Loucy (cell line): ENCODE measurements at regions not wholly inside any gene's neighbourhood (a gene's known extent, or its start where the extent isn't known, plus 50 kb on each side); places are given as distances from the start of the nearest gene placed in this dataset.
A peak's percentile ranks its signal among the peaks of the same experiment; 100 is the strongest.

Experiments
- H2AFZ ChIP-seq: fragments of 200-600 bp; sonication (generic); 2 replicates; pipeline ENCODE4 v1.6.0; 2016; ENCODE audit warnings: antibody characterized with exemption, mild to moderate bottlenecking, low read length, moderate library complexity
- H3F3A ChIP-seq: fragments of 200-600 bp; 2 replicates; pipeline ENCODE4 v1.6.0; 2016; ENCODE audit warnings: antibody characterized with exemption, low read depth, mild to moderate bottlenecking
- H3K27me3 ChIP-seq: fragments of 200-600 bp; sonication (generic); 2 replicates; pipeline ENCODE4 v1.6.1; 2014; ENCODE audit warnings: low read length, mild to moderate bottlenecking; ENCODE audit not compliant: insufficient read depth, poor library complexity, severe bottlenecking
- H3K36me3 ChIP-seq: fragments of 200-600 bp; sonication (generic); 2 replicates; pipeline ENCODE4 v1.6.1; 2016; ENCODE audit warnings: low read length; ENCODE audit not compliant: insufficient read depth
- H3K4me1 ChIP-seq: fragments of 200-600 bp; sonication (generic); 2 replicates; pipeline ENCODE4 v1.5.1; 2014; ENCODE audit warnings: low read length, mild to moderate bottlenecking; ENCODE audit not compliant: insufficient read depth, poor library complexity, severe bottlenecking
- H3K4me2 ChIP-seq: fragments of 200-600 bp; sonication (generic); 2 replicates; pipeline ENCODE4 v1.6.0; 2014; ENCODE audit warnings: antibody characterized with exemption, low read length, low read depth, mild to moderate bottlenecking; ENCODE audit not compliant: poor library complexity, severe bottlenecking
- H3K4me3 ChIP-seq: fragments of 200-600 bp; sonication (generic); 2 replicates; pipeline ENCODE4 v1.5.1; 2014; ENCODE audit warnings: low read length, mild to moderate bottlenecking, mixed read lengths; ENCODE audit not compliant: poor library complexity, severe bottlenecking
- H3K79me2 ChIP-seq: fragments of 200-600 bp; sonication (generic); 2 replicates; pipeline ENCODE4 v1.6.1; 2014; ENCODE audit warnings: low read length; ENCODE audit not compliant: insufficient read depth
- H3K9ac ChIP-seq: fragments of 200-600 bp; sonication (generic); 2 replicates; pipeline ENCODE4 v1.6.0; 2014; ENCODE audit warnings: mild to moderate bottlenecking, low read depth, low read length, moderate library complexity; ENCODE audit not compliant: poor library complexity, severe bottlenecking
- H3K9me2 ChIP-seq: fragments of 200-600 bp; sonication (generic); replicated peaks from 2 replicates; pipeline ENCODE4 v1.6.1; 2016; ENCODE audit warnings: low read depth, low read length, mixed read lengths
- H3K9me3 ChIP-seq: fragments of 200-600 bp; sonication (generic); 2 replicates; pipeline ENCODE4 v1.6.1; 2014; ENCODE audit warnings: mild to moderate bottlenecking, antibody characterized with exemption, low read length, low read depth; ENCODE audit not compliant: insufficient read depth
- H4K20me1 ChIP-seq: fragments of 200-600 bp; sonication (generic); 2 replicates; pipeline ENCODE4 v1.6.0; 2014; ENCODE audit warnings: antibody characterized with exemption, low read length, mild to moderate bottlenecking; ENCODE audit not compliant: insufficient read depth, poor library complexity, severe bottlenecking
- EZH2phosphoT487 ChIP-seq: fragments of 200-600 bp; IDR thresholded peaks from 2 replicates; pipeline ENCODE4 v1.6.1; 2018; ENCODE audit warnings: antibody characterized with exemption, mild to moderate bottlenecking, moderate library complexity, borderline replicate concordance
- TF ChIP-seq, protein P1 (sequence below): fragments of 200-600 bp; sonication (generic); conservative IDR thresholded peaks from 2 replicates; pipeline ENCODE4 v1.5.1; 2014; ENCODE audit warnings: mild to moderate bottlenecking, antibody characterized with exemption, low read length

GRCh38 chr6:53432318-53433161 lies 83.8 kb upstream of the ELOVL5 start:
- no peaks in the 10 kb centered on the region for H4K20me1 ChIP-seq
- TF ChIP-seq, protein P1, sequence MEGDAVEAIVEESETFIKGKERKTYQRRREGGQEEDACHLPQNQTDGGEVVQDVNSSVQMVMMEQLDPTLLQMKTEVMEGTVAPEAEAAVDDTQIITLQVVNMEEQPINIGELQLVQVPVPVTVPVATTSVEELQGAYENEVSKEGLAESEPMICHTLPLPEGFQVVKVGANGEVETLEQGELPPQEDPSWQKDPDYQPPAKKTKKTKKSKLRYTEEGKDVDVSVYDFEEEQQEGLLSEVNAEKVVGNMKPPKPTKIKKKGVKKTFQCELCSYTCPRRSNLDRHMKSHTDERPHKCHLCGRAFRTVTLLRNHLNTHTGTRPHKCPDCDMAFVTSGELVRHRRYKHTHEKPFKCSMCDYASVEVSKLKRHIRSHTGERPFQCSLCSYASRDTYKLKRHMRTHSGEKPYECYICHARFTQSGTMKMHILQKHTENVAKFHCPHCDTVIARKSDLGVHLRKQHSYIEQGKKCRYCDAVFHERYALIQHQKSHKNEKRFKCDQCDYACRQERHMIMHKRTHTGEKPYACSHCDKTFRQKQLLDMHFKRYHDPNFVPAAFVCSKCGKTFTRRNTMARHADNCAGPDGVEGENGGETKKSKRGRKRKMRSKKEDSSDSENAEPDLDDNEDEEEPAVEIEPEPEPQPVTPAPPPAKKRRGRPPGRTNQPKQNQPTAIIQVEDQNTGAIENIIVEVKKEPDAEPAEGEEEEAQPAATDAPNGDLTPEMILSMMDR = no peak
- no peak for TF ChIP-seq EZH2phosphoT487
- no peaks in the 10 kb centered on the region for H3K79me2 ChIP-seq
- H2AFZ ChIP-seq = no peak overlapping the region
- H3K4me2 ChIP-seq = no peak overlapping the region
- no peaks in the 10 kb centered on the region for H3K27me3 ChIP-seq
- peaks cover 12% of the 10 kb centered on the region for H3K4me1 ChIP-seq
- H3K36me3 ChIP-seq = no peaks in the 10 kb centered on the region
- no peaks in the 10 kb centered on the region for H3F3A ChIP-seq
- H3K9ac ChIP-seq = no peak overlapping the region
- no peaks in the 10 kb centered on the region for H3K9me3 ChIP-seq
- no peak overlapping the region for H3K4me3 ChIP-seq
- no peaks in the 10 kb centered on the region for H3K9me2 ChIP-seq

- Histone ChIP-seq H4K20me1 (no peaks in the 10 kb centered on the region), H3K79me2 (no peaks in the 10 kb centered on the region), H3K4me2 (no peak overlapping the region), H3K9me3 (no peaks in the 10 kb centered on the region), H3K9ac (no peak overlapping the region), H2AFZ (peak overlapping the region; percentile 22; the same call in 1 of the 2 replicates), H3F3A (no peaks in the 10 kb centered on the region), H3K27me3 (no peaks in the 10 kb centered on the region), H3K4me1 (peaks cover 4% of the 10 kb centered on the region), H3K4me3 (no peak overlapping the region), H3K9me2 (no peaks in the 10 kb centered on the region), H3K36me3 (no peaks in the 10 kb centered on the region)
- TF ChIP-seq EZH2phosphoT487 = no peak
- TF ChIP-seq, protein P1 = no peak
Measured at GRCh38 chr6:53431704-53432103, 83.0 kb upstream of the ELOVL5 start.

DNA sequence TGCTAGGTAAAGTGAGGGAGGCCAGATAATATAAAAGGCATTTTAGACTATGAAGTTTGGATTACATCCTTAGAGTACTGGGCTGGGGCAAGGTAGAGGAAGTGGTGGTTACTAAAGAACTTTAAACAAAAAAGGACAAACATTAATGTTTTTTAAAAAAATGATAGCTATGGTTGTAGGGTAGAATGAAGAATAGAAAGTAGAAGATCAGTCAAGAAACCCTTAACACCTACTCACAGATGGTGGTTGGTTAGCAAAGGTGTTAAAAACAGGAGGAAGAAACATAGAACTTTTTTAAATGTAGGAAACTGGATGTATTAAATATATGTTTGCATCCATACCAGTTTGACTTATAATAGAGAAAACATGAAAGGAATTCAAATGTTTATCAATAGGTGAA lies 80.7 kb upstream of the ELOVL5 start:
- Histone ChIP-seq H3F3A (no peaks in the 10 kb centered on the region), H3K79me2 (no peaks in the 10 kb centered on the region), H3K9me2 (no peaks in the 10 kb centered on the region), H3K4me3 (no peak overlapping the region), H3K27me3 (no peaks in the 10 kb centered on the region), H3K9me3 (no peaks in the 10 kb centered on the region), H2AFZ (no peak overlapping the region), H3K9ac (no peak overlapping the region), H4K20me1 (no peaks in the 10 kb centered on the region), H3K4me2 (no peak overlapping the region), H3K36me3 (no peaks in the 10 kb centered on the region), H3K4me1 (peaks cover 1% of the 10 kb centered on the region)
- TF ChIP-seq EZH2phosphoT487 = no peak
- TF ChIP-seq, protein P1 = no peak
